HCT116 (cell line): ENCODE measurements at regions not wholly inside any gene's neighbourhood (a gene's known extent, or its start where the extent isn't known, plus 50 kb on each side); places are given as distances from the start of the nearest gene placed in this dataset.

Experiments
- EZH2phosphoT487 ChIP-seq: fragments of 200-600 bp; IDR thresholded peaks from 2 replicates; pipeline ENCODE4 v1.6.1; 2018; ENCODE audit warnings: antibody characterized with exemption, borderline replicate concordance
- JUND ChIP-seq: IDR thresholded peaks from 2 replicates; pipeline ENCODE4 v1.6.1; 2012
- POLR2AphosphoS5 ChIP-seq: IDR thresholded peaks from 2 replicates; pipeline ENCODE4 v1.6.1; 2011; ENCODE audit warnings: mild to moderate bottlenecking, low read depth, low read length, moderate library complexity
- TF ChIP-seq, protein P1 (sequence below), 3 experiments: fragments of 200-600 bp in 1 of 3; sonication (generic) in 1 of 3; IDR thresholded peaks in 2 of 3; conservative IDR thresholded peaks in 1 of 3; 2 replicates each; pipeline ENCODE4 v1.5.1; 2012 to 2017; ENCODE audit warnings: low read depth in 2 of 3, low read length in 2 of 3, antibody characterized with exemption in 1 of 3, borderline replicate concordance in 1 of 3, control low read depth in 1 of 3, mild to moderate bottlenecking in 1 of 3, mixed read lengths in 1 of 3, mixed run types in 1 of 3, moderate library complexity in 1 of 3; ENCODE audit not compliant: insufficient read depth in 1 of 3

DNA sequence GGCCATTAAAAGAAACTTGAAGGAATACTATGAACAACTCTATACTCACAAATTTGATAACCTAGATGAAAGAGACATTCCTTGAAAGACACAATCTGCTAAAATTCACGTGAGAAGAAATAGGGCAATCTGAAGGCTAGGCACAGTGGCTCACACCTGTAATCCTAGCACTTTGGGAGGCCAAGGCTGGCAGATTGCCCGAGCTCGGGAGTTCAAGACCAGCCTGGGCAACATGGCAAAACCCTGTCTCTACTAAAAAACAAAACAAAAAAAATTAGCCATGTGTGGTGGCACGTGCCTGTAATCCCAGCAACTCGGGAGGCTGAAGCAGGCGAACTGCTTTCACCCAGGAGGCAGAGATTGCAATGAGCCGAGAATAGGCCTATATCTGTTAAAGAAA is 104.8 kb downstream of the HES1 start:
- TF ChIP-seq, protein P1, sequence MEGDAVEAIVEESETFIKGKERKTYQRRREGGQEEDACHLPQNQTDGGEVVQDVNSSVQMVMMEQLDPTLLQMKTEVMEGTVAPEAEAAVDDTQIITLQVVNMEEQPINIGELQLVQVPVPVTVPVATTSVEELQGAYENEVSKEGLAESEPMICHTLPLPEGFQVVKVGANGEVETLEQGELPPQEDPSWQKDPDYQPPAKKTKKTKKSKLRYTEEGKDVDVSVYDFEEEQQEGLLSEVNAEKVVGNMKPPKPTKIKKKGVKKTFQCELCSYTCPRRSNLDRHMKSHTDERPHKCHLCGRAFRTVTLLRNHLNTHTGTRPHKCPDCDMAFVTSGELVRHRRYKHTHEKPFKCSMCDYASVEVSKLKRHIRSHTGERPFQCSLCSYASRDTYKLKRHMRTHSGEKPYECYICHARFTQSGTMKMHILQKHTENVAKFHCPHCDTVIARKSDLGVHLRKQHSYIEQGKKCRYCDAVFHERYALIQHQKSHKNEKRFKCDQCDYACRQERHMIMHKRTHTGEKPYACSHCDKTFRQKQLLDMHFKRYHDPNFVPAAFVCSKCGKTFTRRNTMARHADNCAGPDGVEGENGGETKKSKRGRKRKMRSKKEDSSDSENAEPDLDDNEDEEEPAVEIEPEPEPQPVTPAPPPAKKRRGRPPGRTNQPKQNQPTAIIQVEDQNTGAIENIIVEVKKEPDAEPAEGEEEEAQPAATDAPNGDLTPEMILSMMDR (IDR thresholded peaks at IDR 0.05 in 2 of 3, conservative IDR thresholded peaks at IDR 0.05 in 1 of 3; ENCODE audit: borderline replicate concordance in 1 of 3, insufficient read depth in 1 of 3, low read depth in 2 of 3, low read length in 2 of 3), result no peak
- TF ChIP-seq EZH2phosphoT487 (no peak), POLR2AphosphoS5 (no peak), JUND (no peak)
